ENCODE measurements at regions not wholly inside any gene's neighbourhood (a gene's known extent, or its start where the extent isn't known, plus 50 kb on each side); places are given as distances from the start of the nearest gene placed in this dataset.

GRCh38 chr18:77571743-77572142 is 322.1 kb downstream of the GALR1 start:
- no peak for TF ChIP-seq CTCF (IDR thresholded peaks at IDR 0.05)
- intact Hi-C loops (cut with DNase I, micrococcal nuclease) = no loop called here

GRCh38 chr18:77572537-77572936 is 322.9 kb downstream of the GALR1 start:
- DNase-seq (no peak), ATAC-seq (no peak)
- H3K9me3 ChIP-seq = no peaks in the 10 kb centered on the region
- intact Hi-C loops (cut with DNase I, micrococcal nuclease) = no loop called here
- no peak for TF ChIP-seq CTCF (IDR thresholded peaks at IDR 0.05)
- H3K4me3 ChIP-seq = no peak overlapping the region
- no peaks in the 10 kb centered on the region for H3K4me1 ChIP-seq (ENCODE audit: low read depth)
- H3K36me3 ChIP-seq (ENCODE audit: low read depth) = no peaks in the 10 kb centered on the region

More at GRCh38 chr18:77571743-77572142, 322.1 kb downstream of the GALR1 start:
- ATAC-seq = no peak
- H3K36me3 ChIP-seq (ENCODE audit: low read depth) = no peaks in the 10 kb centered on the region
- H3K4me3 ChIP-seq = no peak overlapping the region
- H3K4me1 ChIP-seq (ENCODE audit: low read depth) = no peaks in the 10 kb centered on the region
- no peaks in the 10 kb centered on the region for H3K9me3 ChIP-seq
- DNase-seq = no peak

- Histone ChIP-seq H3K4me1 (ENCODE audit: low read depth) (no peaks in the 10 kb centered on the region), H3K4me3 (no peak overlapping the region), H3K36me3 (ENCODE audit: low read depth) (no peaks in the 10 kb centered on the region), H3K9me3 (no peaks in the 10 kb centered on the region)
- intact Hi-C loops (cut with DNase I, micrococcal nuclease) = no loop called here
- ATAC-seq (no peak), DNase-seq (no peak)
- TF ChIP-seq CTCF (IDR thresholded peaks at IDR 0.05) = no peak
These were observed 323.9 kb downstream of the GALR1 start for GRCh38 chr18:77573571-77573970.

- no peak for ATAC-seq
- TF ChIP-seq CTCF (IDR thresholded peaks at IDR 0.05) = no peak
- no peaks in the 10 kb centered on the region for H3K4me1 ChIP-seq (ENCODE audit: low read depth)
- no peak for DNase-seq
- no peak overlapping the region for H3K4me3 ChIP-seq
- H3K36me3 ChIP-seq (ENCODE audit: low read depth) = no peaks in the 10 kb centered on the region
- intact Hi-C loops (cut with DNase I, micrococcal nuclease) = no loop called here
- no peaks in the 10 kb centered on the region for H3K9me3 ChIP-seq
These were observed 341.4 kb downstream of the GALR1 start for GRCh38 chr18:77590943-77591515.

GRCh38 chr18:77597726-77598125 is 348.1 kb downstream of the GALR1 start:
- Histone ChIP-seq H3K4me3 (no peak overlapping the region), H3K36me3 (ENCODE audit: low read depth) (no peaks in the 10 kb centered on the region), H3K4me1 (ENCODE audit: low read depth) (no peaks in the 10 kb centered on the region), H3K9me3 (no peaks in the 10 kb centered on the region)
- ATAC-seq (no peak), DNase-seq (no peak)
- intact Hi-C loops (cut with DNase I, micrococcal nuclease) = no loop called here
- no peak for TF ChIP-seq CTCF (IDR thresholded peaks at IDR 0.05)

- no peaks in the 10 kb centered on the region for H3K36me3 ChIP-seq (ENCODE audit: low read depth)
- H3K9me3 ChIP-seq = no peaks in the 10 kb centered on the region
- no peak for TF ChIP-seq CTCF (IDR thresholded peaks at IDR 0.05)
- H3K4me3 ChIP-seq = no peak overlapping the region
- H3K4me1 ChIP-seq (ENCODE audit: low read depth) = no peaks in the 10 kb centered on the region
- DNase-seq (no peak), ATAC-seq (no peak)
- intact Hi-C loops (cut with DNase I, micrococcal nuclease) = no loop called here
These were observed 351.0 kb downstream of the GALR1 start for GRCh38 chr18:77600674-77601073.
